VCaP (cell line): ENCODE measurements at regions not wholly inside any gene's neighbourhood (a gene's known extent, or its start where the extent isn't known, plus 50 kb on each side); places are given as distances from the start of the nearest gene placed in this dataset.
"Not testable (repeated sequence)": the region's sequence is repeated elsewhere in the genome, so short reads cannot be mapped to it uniquely, and the experiment has no call there.

Experiments used
- H3K27ac ChIP-seq: fragments of 450-650 bp; 2 replicates; pipeline ENCODE4 v1.5.1; 2017
- TF ChIP-seq, protein P1 (sequence below): fragments of 450-650 bp; conservative IDR thresholded peaks from 2 replicates; pipeline ENCODE4 v1.5.1; 2017; ENCODE audit warnings: mild to moderate bottlenecking, moderate library complexity

DNA sequence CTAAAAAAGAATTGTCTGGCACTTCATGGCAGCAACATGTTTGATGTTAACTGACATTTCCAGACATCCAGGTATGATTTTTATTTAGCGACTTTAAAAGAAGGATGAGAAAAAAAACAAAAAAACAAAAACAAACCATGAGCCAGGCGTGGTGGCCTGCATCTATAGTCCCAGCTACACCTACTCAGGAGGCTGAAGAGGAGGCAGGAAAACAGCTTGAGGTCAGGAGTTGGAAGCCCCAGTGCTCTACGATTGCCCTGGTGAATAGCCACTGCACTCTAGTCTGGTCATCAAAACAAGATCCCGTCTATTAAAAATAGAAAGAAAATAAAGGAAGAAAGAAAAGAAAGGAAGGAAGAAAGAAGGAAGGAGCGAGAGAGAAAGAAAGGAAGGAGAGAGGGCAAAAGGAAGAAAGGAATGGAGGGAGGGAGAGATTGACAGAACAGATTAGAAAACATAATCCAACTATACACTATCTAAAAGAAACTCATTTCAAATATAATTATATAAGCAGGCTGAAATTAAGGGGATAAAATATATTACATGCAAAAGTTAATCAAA, 141.6 kb downstream of the TRIM27 start:
- TF ChIP-seq, protein P1, sequence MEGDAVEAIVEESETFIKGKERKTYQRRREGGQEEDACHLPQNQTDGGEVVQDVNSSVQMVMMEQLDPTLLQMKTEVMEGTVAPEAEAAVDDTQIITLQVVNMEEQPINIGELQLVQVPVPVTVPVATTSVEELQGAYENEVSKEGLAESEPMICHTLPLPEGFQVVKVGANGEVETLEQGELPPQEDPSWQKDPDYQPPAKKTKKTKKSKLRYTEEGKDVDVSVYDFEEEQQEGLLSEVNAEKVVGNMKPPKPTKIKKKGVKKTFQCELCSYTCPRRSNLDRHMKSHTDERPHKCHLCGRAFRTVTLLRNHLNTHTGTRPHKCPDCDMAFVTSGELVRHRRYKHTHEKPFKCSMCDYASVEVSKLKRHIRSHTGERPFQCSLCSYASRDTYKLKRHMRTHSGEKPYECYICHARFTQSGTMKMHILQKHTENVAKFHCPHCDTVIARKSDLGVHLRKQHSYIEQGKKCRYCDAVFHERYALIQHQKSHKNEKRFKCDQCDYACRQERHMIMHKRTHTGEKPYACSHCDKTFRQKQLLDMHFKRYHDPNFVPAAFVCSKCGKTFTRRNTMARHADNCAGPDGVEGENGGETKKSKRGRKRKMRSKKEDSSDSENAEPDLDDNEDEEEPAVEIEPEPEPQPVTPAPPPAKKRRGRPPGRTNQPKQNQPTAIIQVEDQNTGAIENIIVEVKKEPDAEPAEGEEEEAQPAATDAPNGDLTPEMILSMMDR = no peak
- no peak overlapping the region for H3K27ac ChIP-seq

DNA sequence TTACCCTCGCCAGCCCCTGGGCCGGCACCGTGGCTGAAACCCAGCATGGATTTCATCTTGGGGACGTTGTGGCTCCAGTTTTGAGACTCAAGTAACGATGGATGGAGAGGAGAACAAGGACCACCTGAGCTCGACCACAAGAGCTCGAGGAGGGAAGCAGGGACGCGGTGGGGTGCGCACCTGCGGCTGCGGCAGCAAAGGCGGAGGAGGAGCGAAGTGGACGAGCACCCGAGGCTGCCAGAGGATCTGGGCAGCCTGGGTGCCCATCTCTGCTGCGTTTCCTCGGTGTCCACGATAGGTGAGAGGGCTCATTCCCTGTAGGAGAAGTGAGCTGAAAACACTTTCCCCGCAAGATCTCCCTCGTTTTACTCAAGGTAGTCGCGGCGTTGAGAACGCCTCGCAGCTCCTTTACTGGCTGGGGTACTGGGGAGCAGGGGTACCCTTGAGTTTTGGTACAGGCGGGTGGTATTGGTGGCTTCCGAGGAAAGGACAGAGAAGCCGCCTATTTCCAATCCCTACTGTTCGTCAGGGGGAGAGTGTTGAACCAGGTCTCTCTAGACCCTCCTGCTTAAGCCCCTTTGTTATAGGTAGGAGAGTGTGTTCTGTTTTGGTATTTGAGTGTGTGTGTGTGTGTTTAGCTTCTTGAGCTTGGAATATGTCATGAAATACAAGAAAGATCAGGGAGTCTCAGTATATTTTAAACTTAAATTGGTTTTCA, 137.7 kb downstream of the TRIM27 start:
- peak overlapping the region; percentile 53; the same call in 1 of the 2 replicates for H3K27ac ChIP-seq
- TF ChIP-seq, protein P1 = no peak

DNA sequence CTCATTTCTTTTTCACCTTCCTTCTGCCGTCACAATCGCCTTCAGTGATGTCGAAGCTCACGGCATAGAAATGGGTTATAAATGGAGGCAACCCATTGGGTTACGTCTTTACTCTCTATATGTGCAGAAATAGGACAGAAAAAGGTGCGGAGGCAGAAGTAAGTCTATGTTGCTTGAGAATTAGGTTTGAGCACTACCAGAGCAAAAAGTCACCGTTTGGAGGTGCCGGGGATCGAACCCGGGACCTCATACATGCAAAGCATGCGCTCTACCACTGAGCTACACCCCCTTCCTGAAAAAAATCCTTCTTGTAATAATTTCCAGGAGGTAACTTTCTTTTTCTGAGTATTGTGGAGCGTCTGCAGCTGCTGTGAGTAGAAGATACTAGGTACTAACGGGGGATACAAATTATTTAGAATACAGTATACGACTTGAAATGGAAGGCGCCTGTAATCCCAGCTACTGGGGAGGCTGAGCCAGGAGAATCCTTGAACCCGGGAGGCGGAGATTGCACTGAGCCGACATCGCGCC, 134.2 kb downstream of the TRIM27 start:
- H3K27ac ChIP-seq = peak overlapping the region; percentile 58; the same call in 1 of the 2 replicates
- TF ChIP-seq, protein P1 = no peak

DNA sequence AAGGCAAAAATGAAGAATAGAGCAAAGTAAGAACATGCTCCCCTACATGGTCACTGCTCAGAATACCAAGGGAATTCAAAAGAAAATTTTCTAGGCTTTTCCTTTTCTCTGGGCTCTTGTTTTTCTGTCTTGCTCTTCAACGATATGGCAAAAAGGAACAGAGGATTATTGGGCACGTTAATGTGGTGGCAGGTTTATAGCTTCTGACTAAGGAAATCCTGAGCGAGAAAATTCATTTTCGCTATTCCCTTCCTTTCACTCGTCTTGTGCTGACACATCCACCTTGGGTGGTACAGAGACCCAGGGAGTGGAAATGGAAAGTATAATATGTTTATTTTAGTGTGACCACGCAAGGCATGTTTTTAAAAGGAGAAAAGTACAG, 132.8 kb downstream of the TRIM27 start:
- TF ChIP-seq, protein P1 = no peak
- H3K27ac ChIP-seq = no peak overlapping the region

DNA sequence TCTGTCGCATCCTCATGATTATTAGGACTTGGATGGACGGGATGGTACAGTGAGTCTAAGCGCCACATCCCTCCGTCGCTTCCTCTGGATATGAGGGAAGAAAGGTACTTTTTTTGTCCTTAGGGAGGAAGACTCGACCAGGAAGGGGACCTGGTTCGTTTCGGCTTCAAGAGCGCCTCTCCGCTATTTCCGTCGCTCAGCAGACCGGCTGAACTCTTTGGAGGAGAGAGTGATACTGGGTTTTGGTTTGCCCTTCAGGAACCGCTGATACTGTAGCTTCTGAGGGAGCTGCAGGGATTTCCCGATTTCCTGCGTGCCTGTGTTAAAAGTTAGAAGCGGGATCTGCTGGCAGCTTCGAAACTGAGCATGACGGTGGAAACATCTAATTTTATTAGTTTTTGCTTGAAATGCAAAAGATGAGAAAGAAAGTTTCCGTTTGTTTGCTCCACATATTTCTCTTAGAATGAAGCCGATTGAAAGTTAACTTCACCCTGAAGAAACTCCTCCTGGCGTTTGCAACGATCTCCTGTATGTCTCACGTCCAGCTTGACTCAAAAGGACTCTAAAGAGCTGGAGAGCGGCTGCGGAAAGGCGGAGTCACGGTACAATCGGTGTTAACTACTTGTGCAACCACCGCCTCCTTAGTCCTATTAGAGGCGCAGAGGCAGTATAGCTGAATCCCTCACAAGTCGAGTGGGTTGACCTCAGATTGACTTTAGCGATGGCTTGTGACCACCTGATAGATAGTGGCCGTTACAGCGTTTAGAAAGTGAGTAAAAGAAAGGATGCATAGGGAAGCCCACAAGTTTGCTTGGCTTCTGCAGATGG, 129.4 kb downstream of the TRIM27 start:
- H3K27ac ChIP-seq = no peak overlapping the region

DNA sequence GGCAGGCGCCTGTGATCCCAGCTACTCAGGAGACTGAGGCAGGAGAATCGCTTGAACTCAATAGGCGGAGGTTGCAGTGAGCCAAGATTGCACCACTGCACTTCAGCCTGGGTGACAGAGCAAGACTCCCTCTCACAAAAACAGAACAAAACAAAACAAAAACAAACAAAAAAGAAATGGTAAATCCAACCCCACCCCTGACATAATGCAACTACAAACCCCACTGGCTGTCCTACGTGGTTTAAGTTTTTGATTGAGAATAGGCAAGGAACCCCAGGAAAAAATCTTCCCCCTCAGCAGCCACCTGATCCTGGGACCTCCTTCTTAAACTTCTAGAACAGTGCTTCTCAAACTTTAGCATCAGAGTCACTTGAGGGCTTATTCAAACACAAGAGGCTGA, 123.1 kb downstream of the TRIM27 start:
- not testable (repeated sequence) for H3K27ac ChIP-seq

More for the DNA sequence above, 129.4 kb downstream of the TRIM27 start:
- TF ChIP-seq, protein P1 = no peak

DNA sequence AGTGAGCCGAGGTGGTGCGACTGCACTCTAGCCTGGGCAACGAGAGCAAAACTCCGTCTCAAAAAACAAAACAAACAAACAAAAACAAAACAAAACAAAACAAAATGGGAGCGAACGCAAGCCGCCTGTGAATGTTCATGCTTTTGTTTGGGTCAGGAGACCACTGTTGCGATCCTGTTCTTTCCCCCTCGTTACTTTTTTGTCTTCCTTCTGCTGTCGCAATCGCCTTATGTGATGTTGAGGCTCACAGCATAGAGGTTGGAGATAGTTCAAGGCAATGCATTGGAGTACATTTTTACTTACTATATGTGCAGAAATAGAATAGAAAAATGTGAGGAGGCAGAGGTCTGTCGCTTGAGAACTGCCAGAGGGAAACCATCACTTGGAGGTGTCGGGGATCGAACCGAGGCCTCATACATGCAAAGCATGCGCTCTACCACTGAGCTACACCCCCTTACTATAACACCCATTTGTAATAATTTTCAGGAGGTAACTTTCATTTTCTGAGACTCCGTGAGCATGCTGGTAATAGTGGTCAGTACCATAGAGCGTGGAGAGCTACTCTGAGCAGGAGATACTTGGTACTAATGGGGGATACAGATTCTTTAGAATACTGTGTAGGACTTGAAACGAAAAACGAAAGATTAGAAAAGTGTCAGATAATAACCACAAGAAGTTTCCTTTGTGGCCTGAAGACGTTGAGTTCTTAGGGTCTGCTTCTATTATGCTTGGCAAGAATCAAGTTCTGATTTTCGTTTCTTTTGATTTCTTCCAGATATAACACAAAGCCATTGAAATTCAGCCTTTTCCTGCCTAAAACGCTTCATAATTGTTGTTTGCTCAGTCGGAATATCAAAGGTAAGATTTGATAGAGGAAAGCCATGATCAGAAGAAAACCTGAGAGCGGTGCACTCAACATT, 121.1 kb downstream of the TRIM27 start:
- TF ChIP-seq, protein P1 = no peak
- no peak overlapping the region for H3K27ac ChIP-seq
